H4 (cell line): ENCODE measurements at regions not wholly inside any gene's neighbourhood (a gene's known extent, or its start where the extent isn't known, plus 50 kb on each side); places are given as distances from the start of the nearest gene placed in this dataset.
"Not testable (repeated sequence)": the region's sequence is repeated elsewhere in the genome, so short reads cannot be mapped to it uniquely, and the experiment has no call there.

ENCODE experiments used
- DNase-seq: peaks from one replicate; pipeline ENCODE4 v3.0.0-alpha.2; 2015; ENCODE audit warnings: low spot score

DNA sequence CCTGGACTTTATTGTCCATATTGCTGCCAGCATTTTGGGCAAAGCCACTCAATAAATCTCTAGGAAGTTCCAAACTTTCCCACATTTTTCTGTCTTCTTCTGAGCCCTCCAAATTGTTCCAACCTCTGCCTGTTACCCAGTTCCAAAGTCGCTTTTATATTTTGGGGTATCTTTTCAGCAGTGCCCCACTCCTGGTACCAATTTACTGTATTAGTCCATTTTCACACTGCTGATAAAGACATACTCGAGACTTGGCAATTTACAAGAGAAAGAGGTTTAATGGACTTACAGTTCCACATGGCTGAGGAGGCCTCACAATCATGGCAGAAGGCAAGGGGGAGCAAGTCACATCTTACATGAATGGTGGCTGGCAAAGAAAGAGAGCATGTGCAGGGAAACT lies 53.4 kb downstream of the AHSP start:
- DNase-seq, result not testable (repeated sequence)

DNA sequence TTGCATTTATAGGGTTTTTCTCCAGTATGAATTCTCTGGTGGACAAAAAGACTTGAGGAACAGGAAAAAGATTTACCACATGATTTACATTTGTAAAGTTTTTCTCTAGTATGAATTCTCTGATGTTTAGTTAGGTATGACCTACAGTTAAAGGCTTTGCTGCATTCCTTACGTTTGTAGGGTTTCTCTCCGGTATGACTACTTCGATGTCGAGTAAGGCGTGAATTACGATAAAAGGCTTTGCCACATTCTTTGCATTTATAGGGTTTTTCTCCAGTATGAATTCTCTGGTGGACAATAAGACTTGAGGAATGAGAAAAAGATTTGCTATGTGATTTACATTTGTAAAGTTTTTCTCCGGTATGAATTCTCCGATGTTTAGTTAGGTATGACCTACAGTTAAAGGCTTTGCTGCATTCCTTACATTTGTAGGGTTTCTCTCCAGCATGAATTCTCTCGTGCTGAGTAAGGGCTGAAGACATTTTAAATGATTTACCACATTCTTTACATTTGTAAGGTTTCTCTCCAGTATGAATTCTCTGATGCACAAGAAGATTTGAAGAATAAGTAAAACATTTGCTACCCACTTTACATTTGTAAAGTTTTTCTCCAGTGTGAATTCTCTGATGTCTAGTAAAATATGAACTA lies 74.2 kb downstream of the AHSP start:
- not testable (repeated sequence) for DNase-seq

DNA sequence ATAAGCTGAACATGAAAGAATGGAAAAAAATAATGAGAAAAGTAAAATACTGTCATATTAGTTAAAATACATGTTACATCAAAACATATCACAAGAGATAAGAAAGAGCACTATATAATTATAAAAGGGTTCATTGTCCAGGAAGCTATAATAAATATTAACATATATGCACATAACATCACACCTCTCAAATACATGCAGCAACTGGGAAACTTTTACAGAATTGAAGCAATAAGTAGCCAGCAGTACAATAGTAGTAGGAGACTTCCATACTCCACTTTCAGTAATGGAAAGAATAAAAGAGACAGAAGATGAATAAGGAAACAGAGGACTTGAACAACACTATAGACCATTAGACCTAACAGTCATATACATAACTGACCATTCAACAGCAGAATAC lies 90.4 kb downstream of the AHSP start:
- DNase-seq, result no peak

DNA sequence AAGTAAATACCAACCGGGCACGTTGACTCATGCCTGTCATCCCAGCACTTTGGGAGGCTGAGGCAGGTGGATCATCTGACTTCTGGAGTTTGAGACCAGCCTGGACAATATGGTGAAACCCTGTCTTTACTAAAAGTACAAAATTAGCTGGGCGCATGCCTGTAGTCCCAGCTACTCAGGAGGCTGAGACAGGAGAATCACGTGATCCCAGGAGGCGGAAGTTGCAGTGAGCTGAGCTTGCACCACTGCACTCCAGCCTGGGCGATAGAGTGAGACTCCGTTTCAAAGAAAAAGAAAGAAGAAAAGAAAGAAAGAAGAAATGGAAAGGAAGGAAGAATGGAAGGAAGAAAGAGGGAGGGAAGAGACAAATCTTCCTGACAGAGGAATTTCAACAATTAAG lies 108.7 kb downstream of the AHSP start:
- DNase-seq, result no peak

DNA sequence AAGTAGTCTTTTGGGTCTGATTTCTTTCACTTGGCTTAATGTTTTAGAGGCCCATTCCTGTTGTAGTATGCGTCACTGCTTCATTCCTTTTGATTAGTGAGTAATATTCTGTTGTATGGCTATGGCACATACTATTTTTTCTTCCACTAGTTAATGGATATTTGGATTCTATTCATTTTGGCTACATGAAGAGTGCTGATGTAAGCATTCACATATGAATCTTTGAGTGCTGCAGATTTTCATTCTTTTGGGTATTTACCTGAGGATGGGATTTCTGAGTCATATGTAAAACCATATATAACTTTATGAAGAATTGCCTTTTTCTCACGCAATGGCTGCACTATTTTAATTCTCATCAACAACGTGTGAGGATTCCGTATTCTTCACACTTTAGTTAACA lies 113.6 kb downstream of the AHSP start:
- no peak for DNase-seq

DNA sequence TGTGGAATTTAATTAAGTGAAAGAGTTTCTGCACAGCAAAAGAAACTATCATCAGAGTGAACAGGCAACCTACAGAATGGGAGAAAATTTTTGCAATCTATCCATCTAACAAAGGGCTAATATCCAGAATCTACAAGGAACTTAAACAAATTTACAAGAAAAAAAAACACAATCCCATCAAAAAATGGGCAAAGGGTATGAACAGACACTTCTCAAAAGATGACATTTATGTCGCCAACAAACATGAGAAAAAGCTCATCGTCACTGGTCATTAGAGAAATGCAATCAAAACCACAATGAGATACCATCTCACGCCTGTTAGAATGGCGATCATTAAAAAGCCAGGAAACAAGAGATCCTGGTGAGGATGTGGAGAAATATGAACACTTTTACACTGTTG lies 128.0 kb downstream of the AHSP start:
- DNase-seq, result not testable (repeated sequence)

GRCh38 chr16:31664683-31665482 lies 137.2 kb downstream of the AHSP start:
- no peak for DNase-seq

DNA sequence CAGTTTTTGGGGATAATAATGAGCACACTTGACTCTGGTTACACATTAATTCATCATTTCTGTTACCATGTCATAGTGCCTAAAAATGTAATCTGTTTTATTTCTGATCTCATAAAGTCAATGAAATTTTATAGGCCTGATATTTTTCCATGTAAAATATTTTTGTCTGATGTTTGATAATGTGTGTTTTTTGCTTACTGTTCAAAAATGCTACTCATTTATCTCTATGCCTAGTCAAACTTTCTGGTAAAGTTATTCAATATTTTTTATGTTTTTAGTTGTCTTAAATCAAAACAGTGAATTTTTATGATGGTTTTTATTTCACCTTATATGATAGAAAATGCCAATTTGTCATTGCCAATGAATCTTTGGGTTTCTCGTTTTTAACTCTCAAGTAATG lies 147.0 kb downstream of the AHSP start:
- DNase-seq, result no peak

DNA sequence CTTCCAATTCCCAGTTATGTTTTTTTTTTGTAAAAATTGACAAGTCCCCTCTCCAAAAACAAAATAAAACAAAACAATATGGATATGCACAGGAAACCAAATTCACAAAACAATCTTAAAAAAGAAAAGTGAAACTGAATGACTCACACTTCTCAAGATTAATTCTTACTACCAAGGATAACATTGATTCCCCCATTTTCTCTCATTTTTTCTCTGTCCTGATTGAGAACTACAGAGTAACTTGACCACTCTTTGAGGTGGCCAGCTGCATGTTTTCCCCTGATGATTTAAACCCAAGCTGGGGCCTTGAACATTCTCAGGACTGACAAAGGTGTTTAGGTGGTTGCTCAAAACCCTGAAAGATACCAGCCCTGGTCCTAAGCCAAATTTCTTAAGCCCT lies 149.0 kb downstream of the AHSP start:
- no peak for DNase-seq

DNA sequence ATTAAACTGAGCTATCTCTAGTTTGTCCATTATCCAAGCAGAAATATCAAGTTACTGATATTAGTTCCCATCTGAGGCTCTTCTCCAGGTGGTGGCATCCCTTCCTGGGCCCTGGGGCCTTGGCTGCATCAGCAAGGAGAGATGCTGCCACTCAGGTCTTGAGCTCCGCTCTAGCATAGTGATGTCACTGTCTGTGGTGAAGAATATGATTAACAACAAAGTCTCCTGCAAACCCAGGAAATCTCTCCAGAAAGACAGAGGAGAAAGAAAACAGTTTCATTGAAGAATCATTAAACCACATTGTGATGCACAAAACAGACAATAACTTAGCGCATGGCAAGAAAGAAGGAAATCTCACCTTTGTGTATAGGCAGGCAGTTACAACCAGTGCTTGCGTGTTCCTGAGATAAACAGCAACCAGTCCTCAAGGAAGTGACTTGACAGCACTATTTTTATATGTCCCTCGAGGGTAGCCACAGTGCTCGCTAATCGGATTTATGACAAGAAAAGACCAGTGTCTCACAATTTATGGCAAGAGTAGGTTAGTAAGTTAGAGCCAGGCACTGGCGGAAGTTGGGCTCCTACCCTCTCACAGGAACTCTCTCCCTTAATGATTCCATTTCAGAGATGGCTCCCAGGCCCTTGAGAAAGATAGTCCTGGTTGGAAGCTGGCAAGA lies 151.1 kb downstream of the AHSP start:
- DNase-seq, result no peak

GRCh38 chr16:31689331-31689730 lies 161.6 kb downstream of the AHSP start:
- not testable (repeated sequence) for DNase-seq

- DNase-seq, result not testable (repeated sequence)
Observed at GRCh38 chr16:31692338-31692737, 164.6 kb downstream of the AHSP start.

GRCh38 chr16:31693733-31694132 lies 166.0 kb downstream of the AHSP start:
- DNase-seq, result no peak

DNA sequence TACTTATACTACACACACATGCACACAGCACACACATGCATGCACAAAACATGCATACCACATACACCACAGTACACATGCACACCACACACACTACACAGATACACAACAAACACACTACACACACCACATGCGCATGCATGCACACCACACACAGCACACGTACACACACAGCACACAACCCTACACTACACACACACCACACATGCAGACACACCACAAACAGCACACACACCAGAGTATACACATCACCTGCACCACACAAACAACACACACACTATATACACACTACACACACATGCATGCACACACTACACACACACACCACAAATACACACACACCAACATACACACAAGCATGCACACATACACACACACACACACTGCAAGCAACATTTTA lies 166.8 kb downstream of the AHSP start:
- no peak for DNase-seq

- DNase-seq, result no peak
Observed at GRCh38 chr16:31695667-31696066, 168.0 kb downstream of the AHSP start.

GRCh38 chr16:31696968-31697743 lies 169.5 kb downstream of the AHSP start:
- peak; percentile 22 for DNase-seq

GRCh38 chr16:31697744-31698125 lies 170.0 kb downstream of the AHSP start:
- no peak for DNase-seq

DNA sequence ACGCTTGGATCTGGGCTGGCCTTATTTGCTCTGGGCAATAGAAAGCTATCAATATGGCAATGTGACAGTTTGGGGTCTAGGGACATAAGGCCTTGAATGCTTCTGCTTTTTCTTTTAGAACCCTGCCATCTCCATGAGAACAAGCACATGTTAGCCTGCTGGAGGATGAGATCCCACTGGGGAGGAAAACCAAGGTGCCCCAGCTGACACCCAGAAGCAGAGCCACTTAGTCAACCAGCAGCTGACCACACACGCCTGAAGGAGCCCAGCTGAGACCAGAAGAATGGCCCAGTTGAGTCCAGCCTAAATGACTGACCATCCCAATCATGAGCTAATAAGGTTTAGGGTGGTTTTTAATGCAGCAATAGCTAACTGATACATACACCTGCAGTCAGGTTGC lies 171.2 kb downstream of the AHSP start:
- DNase-seq, result no peak

DNA sequence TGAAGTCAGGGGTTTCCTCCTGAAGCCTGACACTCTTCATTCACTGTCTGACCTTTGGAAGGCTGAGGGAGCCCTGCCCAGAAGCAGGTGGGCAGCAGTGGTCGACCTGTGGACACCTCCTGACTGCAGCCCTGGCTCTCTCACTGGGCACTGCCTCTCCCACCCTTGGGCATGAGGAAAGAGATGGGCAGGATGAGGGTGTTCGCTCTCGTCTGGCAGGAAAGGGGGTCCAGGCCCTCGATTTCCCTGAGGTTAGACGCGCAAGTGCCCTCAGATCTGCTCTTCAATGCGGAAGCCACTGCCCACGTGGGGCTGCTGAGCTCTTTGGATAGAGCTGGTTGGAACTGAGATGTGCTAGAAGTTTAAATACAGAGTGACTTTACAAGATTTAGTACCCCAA lies 171.9 kb downstream of the AHSP start:
- no peak for DNase-seq

- DNase-seq, result no peak
Observed at GRCh38 chr16:31700200-31700529, 172.5 kb downstream of the AHSP start.

GRCh38 chr16:31700530-31701388 lies 172.8 kb upstream of the ZNF267 start:
- peak; percentile 49 for DNase-seq
